ENCODE measurements at regions not wholly inside any gene's neighbourhood (a gene's known extent, or its start where the extent isn't known, plus 50 kb on each side); places are given as distances from the start of the nearest gene placed in this dataset.

- peaks cover 10 to 63% of the 10 kb centered on the region in 2 experiments for H3K4me1 ChIP-seq (replicated peaks in 1 of 2; ENCODE audit: control insufficient read depth in 2 of 2, insufficient read depth in 2 of 2, low read length in 2 of 2)
- TF ChIP-seq HDAC2 (IDR thresholded peaks at IDR 0.05) = no peak
- TF ChIP-seq ZNF239 (CRISPR knock-in tag; IDR thresholded peaks at IDR 0.05) = no peak
- no peak for TF ChIP-seq KLF10 (CRISPR knock-in tag; IDR thresholded peaks at IDR 0.05)
- TF ChIP-seq ETV5 (CRISPR knock-in tag; IDR thresholded peaks at IDR 0.05; ENCODE audit: low read depth) = no peak
- no peak for TF ChIP-seq ZBTB17 (CRISPR knock-in tag; IDR thresholded peaks at IDR 0.05)
- TF ChIP-seq POLR2AphosphoS2 (IDR thresholded peaks at IDR 0.05; ENCODE audit: low read length) = no peak
- no peak for TF ChIP-seq MTA2 (IDR thresholded peaks at IDR 0.05; ENCODE audit: low read depth)
- no peak for TF ChIP-seq ZNF444 (CRISPR knock-in tag; IDR thresholded peaks at IDR 0.05)
- TF ChIP-seq ETV1 (tag; conservative IDR thresholded peaks at IDR 0.05; ENCODE audit: low read depth) = no peak
- no peak for TF ChIP-seq MED1 (CRISPR knock-in tag; IDR thresholded peaks at IDR 0.05; ENCODE audit: borderline replicate concordance)
- TF ChIP-seq CSDE1 (IDR thresholded peaks at IDR 0.05) = no peak
- TF ChIP-seq ZNF609 (CRISPR knock-in tag; IDR thresholded peaks at IDR 0.05; ENCODE audit: borderline replicate concordance) = no peak
- TF ChIP-seq SNIP1 (IDR thresholded peaks at IDR 0.05; ENCODE audit: low read depth) = no peak
- no peak for TF ChIP-seq TCF15 (CRISPR knock-in tag; IDR thresholded peaks at IDR 0.05)
- TF ChIP-seq ZFP1 (CRISPR knock-in tag; IDR thresholded peaks at IDR 0.05) = no peak
- TF ChIP-seq ZBTB1 (CRISPR knock-in tag; IDR thresholded peaks at IDR 0.05; ENCODE audit: borderline replicate concordance, low read depth) = no peak
- CTCF ChIA-PET (ENCODE audit: low intra/inter-chr PET ratio) = no interaction called here
- no peaks in the 10 kb centered on the region for H3K79me2 ChIP-seq (ENCODE audit: control insufficient read depth, insufficient read depth, low read length)
- intact Hi-C loops (cut with micrococcal nuclease) (no loop called here), in situ Hi-C loops (cut with MboI) (no loop called here)
- FAIRE-seq (no peak), DNase-seq (ENCODE audit: extremely low read depth in 1 of 4, low spot score in 3 of 4) (no peak), ATAC-seq (no peak)
- POLR2A ChIA-PET = no interaction called here
- peaks cover 3% of the 10 kb centered on the region for H3K9me3 ChIP-seq (replicated peaks; ENCODE audit: control insufficient read depth, insufficient read depth, low read depth, low read length)
- H3K27ac ChIP-seq (ENCODE audit: extremely low read depth, low read depth, low read length) = no peak overlapping the region
- BruUV-seq (replicated peaks) = no TSS peak
- H3K27me3 ChIP-seq (ENCODE audit: control insufficient read depth in 2 of 2, insufficient read depth in 2 of 2, low read length in 2 of 2) = no peaks in the 10 kb centered on the region
- no peak overlapping the region for H3K4me3 ChIP-seq
- no peak overlapping the region; a peak in 1 of 4 replicates for H3K9ac ChIP-seq (ENCODE audit: insufficient read depth in 1 of 2, low read depth in 2 of 2, low read length in 2 of 2)
- 85% methylated on average over 22 of the region's 31 CpGs for WGBS (ENCODE audit: insufficient coverage, low coverage, missing lambda C conversion rate)
- no peaks in the 10 kb centered on the region for H3K9me1 ChIP-seq (ENCODE audit: control insufficient read depth, insufficient read depth, low read length)
- H2AFZ ChIP-seq (ENCODE audit: low read depth, low read length) = no peak overlapping the region
- H3K36me3 ChIP-seq (ENCODE audit: control insufficient read depth, insufficient read depth, low read length) = no peaks in the 10 kb centered on the region
- no peaks in the 10 kb centered on the region; the same call in 1 of the 2 replicates for H4K20me1 ChIP-seq (replicated peaks; ENCODE audit: control insufficient read depth, insufficient read depth, low read length)
- H3K4me2 ChIP-seq (ENCODE audit: insufficient read depth, low read length) = no peak overlapping the region
Measured at GRCh38 chr12:131223171-131223761, 269.6 kb downstream of the ADGRD1 start.
